Esophagus squamous epithelium (tissue), 5 donors: ENCODE measurements at regions not wholly inside any gene's neighbourhood (a gene's known extent, or its start where the extent isn't known, plus 50 kb on each side); places are given as distances from the start of the nearest gene placed in this dataset.

Experiments
- DNase-seq: peaks from one replicate; lab custom pipeline; 2025; lab: John Stamatoyannopoulos, UW
- H3K27ac ChIP-seq, 4 donors: fragments of 200-600 bp; sonication (generic); one replicate each; pipeline ENCODE4 v1.5.1; 2016 to 2019; ENCODE audit warnings: mild to moderate bottlenecking in 1 of 4
- H3K27me3 ChIP-seq, 4 donors: fragments of 200-600 bp; sonication (generic); 1 replicate in 3 of 4; 2 replicates in 1 of 4; pipeline versions ENCODE4 v1.5.1 to v1.6.0; 2017 to 2021; ENCODE audit warnings: antibody characterized with exemption in 1 of 4
- H3K36me3 ChIP-seq, 3 donors: fragments of 200-600 bp; sonication (generic); one replicate each; pipeline ENCODE4 v1.5.1; 2016 to 2019
- H3K4me1 ChIP-seq, 3 donors: fragments of 200-600 bp; sonication (generic); one replicate each; pipeline ENCODE4 v1.5.1; 2017 to 2019
- H3K4me3 ChIP-seq, 4 donors: fragments of 200-600 bp; sonication (generic); 1 replicate in 3 of 4; 2 replicates in 1 of 4; pipeline ENCODE4 v1.5.1; 2016 to 2019; ENCODE audit warnings: mild to moderate bottlenecking in 2 of 4, moderate library complexity in 1 of 4
- H3K9me3 ChIP-seq, 3 donors: fragments of 200-600 bp; sonication (generic); one replicate each; pipeline ENCODE4 v1.5.1; 2016 to 2019
- POLR2A ChIP-seq, 4 donors: fragments of 450-650 bp; IDR thresholded peaks; one replicate each; pipeline ENCODE4 v1.6.1; 2017; ENCODE audit warnings: antibody characterized with exemption in 4 of 4, mild to moderate bottlenecking in 4 of 4, moderate library complexity in 3 of 4
- WGBS, 2 donors: methylation state at CpG; one replicate each; pipeline ENCODE4 v1.1.5; 2018; 5-methylcytosine and 5-hydroxymethylcytosine counted together
- intact Hi-C: fragments of 100-400 bp; cut with DNase I; formaldehyde crosslinking; loops from one replicate; pipeline ENCODE4 v1.15.0; 2022
- TF ChIP-seq, protein P1 (sequence below), 6 experiments: fragments of 450-650 bp in 4 of 6; fragments of 200-600 bp in 2 of 6; sonication (generic) in 2 of 6; IDR thresholded peaks; one replicate each; pipeline ENCODE4 v1.5.1; 2016 to 2019; ENCODE audit warnings: antibody characterized with exemption in 6 of 6, mild to moderate bottlenecking in 4 of 6, moderate library complexity in 4 of 6
- donor health status: DM: yes; HTN: yes; CAD: no.

- no peak for DNase-seq
- Histone ChIP-seq H3K9me3 (no peaks in the 10 kb centered on the region), H3K27me3 (no peaks in the 10 kb centered on the region), H3K36me3 (no peaks in the 10 kb centered on the region), H3K4me1 (no peaks in the 10 kb centered on the region), H3K4me3 (no peak overlapping the region), H3K27ac (no peak overlapping the region)
- TF ChIP-seq, protein P1, sequence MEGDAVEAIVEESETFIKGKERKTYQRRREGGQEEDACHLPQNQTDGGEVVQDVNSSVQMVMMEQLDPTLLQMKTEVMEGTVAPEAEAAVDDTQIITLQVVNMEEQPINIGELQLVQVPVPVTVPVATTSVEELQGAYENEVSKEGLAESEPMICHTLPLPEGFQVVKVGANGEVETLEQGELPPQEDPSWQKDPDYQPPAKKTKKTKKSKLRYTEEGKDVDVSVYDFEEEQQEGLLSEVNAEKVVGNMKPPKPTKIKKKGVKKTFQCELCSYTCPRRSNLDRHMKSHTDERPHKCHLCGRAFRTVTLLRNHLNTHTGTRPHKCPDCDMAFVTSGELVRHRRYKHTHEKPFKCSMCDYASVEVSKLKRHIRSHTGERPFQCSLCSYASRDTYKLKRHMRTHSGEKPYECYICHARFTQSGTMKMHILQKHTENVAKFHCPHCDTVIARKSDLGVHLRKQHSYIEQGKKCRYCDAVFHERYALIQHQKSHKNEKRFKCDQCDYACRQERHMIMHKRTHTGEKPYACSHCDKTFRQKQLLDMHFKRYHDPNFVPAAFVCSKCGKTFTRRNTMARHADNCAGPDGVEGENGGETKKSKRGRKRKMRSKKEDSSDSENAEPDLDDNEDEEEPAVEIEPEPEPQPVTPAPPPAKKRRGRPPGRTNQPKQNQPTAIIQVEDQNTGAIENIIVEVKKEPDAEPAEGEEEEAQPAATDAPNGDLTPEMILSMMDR (IDR thresholded peaks at IDR 0.05) = no peak
- TF ChIP-seq POLR2A (IDR thresholded peaks at IDR 0.05) = no peak
- intact Hi-C loops = no loop called here
- 29 to 30% methylated on average over 2 of the region's 2 CpGs for WGBS, 2 donors
Measured at GRCh38 chr10:107930037-107930436, 765.5 kb upstream of the SORCS1 start.

- Histone ChIP-seq H3K36me3 (no peaks in the 10 kb centered on the region), H3K27ac (no peak overlapping the region), H3K4me3 (no peak overlapping the region), H3K27me3 (no peaks in the 10 kb centered on the region), H3K9me3 (peaks cover 0 to 13% (median 4%) of the 10 kb centered on the region in 3 donors), H3K4me1 (no peaks in the 10 kb centered on the region)
- no peak for DNase-seq
- intact Hi-C loops = no loop called here
- WGBS, 2 donors = 76 to 83% methylated on average over 5 of the region's 5 CpGs
- no peak for TF ChIP-seq POLR2A (IDR thresholded peaks at IDR 0.05)
- TF ChIP-seq, protein P1 (IDR thresholded peaks at IDR 0.05) = no peak
Measured at GRCh38 chr10:107924458-107924857, 760.0 kb upstream of the SORCS1 start.

GRCh38 chr10:107919626-107920235 is 755.2 kb upstream of the SORCS1 start:
- DNase-seq = no peak
- WGBS, 2 donors = 68 to 76% methylated on average over 9 to 11 of the region's 12 CpGs
- intact Hi-C loops = no loop called here
- Histone ChIP-seq H3K4me3 (no peak overlapping the region), H3K9me3 (peaks cover 0 to 16% (median 4%) of the 10 kb centered on the region in 3 donors), H3K27me3 (peaks cover 0 to 16% (median 0%) of the 10 kb centered on the region in 4 donors), H3K36me3 (no peaks in the 10 kb centered on the region), H3K27ac (no peak overlapping the region), H3K4me1 (peaks cover 0 to 4% (median 0%) of the 10 kb centered on the region in 3 donors)
- TF ChIP-seq POLR2A (IDR thresholded peaks at IDR 0.05) = no peak
- TF ChIP-seq, protein P1 (IDR thresholded peaks at IDR 0.05) = no peak

- intact Hi-C loops = no loop called here
- Histone ChIP-seq H3K27me3 (peaks cover 0 to 27% (median 0%) of the 10 kb centered on the region in 4 donors), H3K27ac (no peak overlapping the region), H3K36me3 (no peaks in the 10 kb centered on the region), H3K4me1 (peaks cover 0 to 9% (median 0%) of the 10 kb centered on the region in 3 donors), H3K4me3 (no peak overlapping the region), H3K9me3 (peaks cover 0 to 16% (median 4%) of the 10 kb centered on the region in 3 donors)
- WGBS, 2 donors = 87 to 92% methylated on average over 4 of the region's 4 CpGs
- TF ChIP-seq, protein P1 (IDR thresholded peaks at IDR 0.05) = no peak
- no peak for TF ChIP-seq POLR2A (IDR thresholded peaks at IDR 0.05)
- DNase-seq = no peak
Measured at GRCh38 chr10:107918171-107918570, 753.7 kb upstream of the SORCS1 start.

DNA sequence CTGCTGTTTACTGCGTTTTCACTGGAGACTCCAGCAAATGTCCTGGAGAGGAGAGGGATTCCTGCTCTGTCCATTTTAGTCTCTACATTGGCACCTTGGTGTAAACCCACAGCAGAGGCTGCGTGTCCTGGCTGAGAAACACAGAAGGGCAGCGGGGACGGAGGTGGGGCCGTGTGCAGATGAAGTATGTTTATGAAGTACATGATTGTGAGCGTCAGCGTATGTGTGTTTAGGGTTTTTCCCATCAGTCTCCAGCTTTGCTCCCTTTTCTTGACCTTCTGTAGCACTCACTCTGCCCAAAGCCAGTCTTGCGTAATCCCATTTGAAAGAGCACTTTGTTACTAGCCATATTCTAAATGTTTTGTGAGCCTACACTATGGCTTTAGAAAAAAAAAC is 750.7 kb upstream of the SORCS1 start:
- intact Hi-C loops = no loop called here
- H3K4me3 ChIP-seq = peak overlapping the region in 2 of 4 donors; percentile 15 to 49
- peaks cover 0 to 10% (median 4%) of the 10 kb centered on the region in 3 donors for H3K9me3 ChIP-seq
- no peak for TF ChIP-seq POLR2A (IDR thresholded peaks at IDR 0.05)
- TF ChIP-seq, protein P1 (IDR thresholded peaks at IDR 0.05) = no peak
- 17 to 20% methylated on average over 7 of the region's 8 CpGs for WGBS, 2 donors
- no peak for DNase-seq
- no peaks in the 10 kb centered on the region for H3K36me3 ChIP-seq
- no peak overlapping the region for H3K27ac ChIP-seq
- peaks cover 0 to 27% (median 0%) of the 10 kb centered on the region in 4 donors for H3K27me3 ChIP-seq
- H3K4me1 ChIP-seq = peaks cover 0 to 9% (median 0%) of the 10 kb centered on the region in 3 donors
